GM18519 (cell line): ENCODE measurements at regions not wholly inside any gene's neighbourhood (a gene's known extent, or its start where the extent isn't known, plus 50 kb on each side); places are given as distances from the start of the nearest gene placed in this dataset.
"Not testable (repeated sequence)": the region's sequence is repeated elsewhere in the genome, so short reads cannot be mapped to it uniquely, and the experiment has no call there.

Experiments
- ATAC-seq: cut with Tn5 transposase; IDR thresholded peaks from one replicate; pipeline ENCODE4 v1.9.1; 2021; ENCODE audit warnings: mild to moderate bottlenecking, moderate library complexity; ENCODE audit not compliant: unreplicated experiment, low FRiP score

DNA sequence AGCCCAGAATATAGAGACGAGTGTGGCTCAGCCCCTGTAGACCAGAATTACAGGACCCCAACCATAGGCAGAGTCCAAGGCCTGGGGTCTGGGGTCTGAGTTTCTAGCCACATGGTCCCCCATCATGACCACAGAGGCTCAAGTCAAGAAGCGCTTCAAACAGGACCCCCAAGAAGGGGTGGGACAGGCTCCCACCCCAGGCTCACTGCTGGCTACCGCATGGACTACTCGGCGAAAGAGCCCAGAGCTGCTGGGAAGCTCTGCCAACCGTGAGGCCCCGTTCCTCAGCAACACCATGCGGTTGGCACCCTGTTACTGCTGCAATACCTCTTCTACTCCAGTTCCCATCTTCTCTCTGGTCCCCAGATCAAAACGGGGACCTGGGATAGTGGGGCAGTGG, 254.8 kb downstream of the TEX29 start:
- ATAC-seq = no peak

DNA sequence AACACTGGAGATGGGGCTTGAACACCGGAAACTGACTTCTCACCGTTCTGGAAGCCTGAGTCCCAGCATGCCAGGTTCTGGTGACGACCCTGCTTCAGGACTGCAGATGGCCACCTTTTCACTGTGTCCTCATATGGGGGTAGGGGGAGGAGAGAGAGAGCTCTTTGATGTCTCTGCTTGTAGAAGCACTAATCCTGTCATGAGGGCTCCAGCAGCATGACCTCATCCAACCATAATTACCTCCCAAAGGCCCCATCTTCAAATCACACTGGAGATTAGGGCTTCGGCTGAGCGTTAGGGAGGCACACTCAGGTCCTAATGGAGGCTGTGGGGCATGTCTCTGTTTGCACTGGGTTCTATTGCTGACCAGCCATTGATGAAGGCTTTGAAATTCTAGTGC, 255.3 kb downstream of the TEX29 start:
- ATAC-seq = no peak

DNA sequence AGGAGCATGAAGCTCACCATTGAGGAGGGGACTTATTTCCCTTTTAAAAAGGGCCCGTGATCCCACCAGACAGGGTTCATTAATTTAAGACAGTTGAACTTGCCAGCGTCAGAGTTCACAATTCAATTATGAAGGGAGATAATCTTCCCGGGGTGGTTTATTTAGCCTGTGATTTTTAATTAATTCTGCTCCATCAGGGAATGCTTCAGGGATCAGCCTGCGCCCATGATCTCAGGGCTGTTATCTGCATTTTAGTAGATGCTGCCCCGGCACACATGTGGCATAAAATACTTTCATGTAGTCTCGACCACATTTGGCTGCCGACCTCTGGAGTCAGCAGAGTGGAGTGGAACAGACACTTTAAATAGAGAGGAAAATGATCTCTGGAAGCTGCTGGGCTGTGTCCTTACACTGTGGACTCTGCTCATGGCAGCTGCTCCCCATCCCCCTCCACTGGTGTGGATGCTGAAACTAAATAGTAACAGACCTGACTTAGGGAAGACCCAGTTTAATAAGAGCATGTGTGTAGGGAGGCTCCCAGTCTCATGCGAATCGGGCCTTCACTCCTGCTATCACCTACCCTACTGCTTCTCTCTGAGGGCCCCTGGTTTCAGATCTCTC, 256.9 kb downstream of the TEX29 start:
- ATAC-seq = no peak

DNA sequence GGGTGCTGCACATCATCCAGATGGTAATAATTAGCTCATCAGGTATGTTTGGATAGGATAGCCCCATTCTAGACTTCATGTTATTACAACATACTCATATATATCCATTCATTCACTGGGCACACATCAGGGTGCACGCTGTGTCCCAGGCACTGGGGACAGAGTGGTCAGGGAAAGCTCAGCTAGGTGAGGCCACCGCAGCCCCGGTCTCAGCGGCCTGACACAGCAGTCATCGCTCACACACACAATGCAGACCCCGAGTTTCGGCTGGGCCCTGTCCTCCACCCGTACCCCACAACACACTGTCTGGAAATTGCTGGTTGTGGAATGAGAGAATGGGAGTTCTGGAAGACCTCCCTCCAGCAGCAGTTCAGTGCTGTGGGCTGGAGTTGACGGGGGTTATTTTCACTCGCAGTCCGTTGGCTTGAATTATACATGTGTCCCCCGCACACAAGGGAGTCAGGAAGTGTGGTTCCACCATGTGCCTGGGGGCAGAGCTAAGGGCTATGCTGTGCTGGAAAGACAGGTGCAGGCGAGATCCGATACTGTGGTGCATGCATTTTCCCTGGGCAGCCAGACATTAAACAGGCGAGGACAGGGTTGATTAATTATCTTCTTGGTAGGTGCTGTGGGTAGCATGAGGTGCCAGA, 257.6 kb downstream of the TEX29 start:
- ATAC-seq = no peak

DNA sequence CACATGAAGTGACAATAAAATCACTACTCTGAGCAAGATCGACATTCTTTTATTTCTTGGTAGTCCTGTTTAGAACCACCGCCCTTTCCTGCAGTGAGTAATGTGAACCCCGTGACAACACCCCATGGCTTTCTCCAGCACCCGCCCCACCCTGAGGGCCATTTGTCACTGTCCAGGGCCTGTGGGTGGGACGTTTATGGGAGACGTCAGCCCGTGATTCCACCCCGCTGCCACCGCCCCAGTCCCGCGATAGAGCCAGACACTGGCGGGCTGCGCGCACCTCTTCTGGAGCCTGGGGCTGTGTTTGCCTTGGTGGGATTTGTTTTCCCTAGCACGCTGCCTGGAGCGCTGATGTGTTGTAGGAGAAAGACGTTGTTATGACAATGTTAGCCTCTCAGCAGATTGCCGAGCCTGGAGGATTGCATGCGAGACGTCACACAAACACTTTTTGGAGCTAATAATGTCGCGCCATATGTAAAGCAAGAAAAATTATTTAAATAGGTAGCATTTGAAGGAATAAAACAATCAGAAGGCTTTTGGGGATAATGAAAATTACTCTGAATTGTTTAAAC, 263.7 kb downstream of the TEX29 start:
- no peak for ATAC-seq

DNA sequence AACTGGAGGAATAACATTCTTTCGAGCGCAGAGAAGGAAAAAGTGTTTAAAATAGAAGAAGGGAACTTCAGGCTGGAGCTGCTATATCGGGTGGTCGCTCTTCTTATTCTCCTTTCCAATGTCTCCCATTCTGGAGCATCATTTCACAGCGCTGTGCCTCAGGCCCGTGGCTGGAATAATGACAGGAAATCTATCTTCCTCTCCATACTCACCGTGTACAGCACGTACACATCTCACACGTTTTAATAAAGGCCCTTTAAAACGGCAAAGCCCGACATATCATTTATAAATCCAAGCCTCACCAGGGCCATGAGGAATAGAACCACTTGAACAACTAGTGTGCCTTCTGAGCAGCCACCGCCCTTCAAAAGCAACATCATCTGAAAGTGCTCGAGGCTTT, 264.4 kb downstream of the TEX29 start:
- no peak for ATAC-seq

DNA sequence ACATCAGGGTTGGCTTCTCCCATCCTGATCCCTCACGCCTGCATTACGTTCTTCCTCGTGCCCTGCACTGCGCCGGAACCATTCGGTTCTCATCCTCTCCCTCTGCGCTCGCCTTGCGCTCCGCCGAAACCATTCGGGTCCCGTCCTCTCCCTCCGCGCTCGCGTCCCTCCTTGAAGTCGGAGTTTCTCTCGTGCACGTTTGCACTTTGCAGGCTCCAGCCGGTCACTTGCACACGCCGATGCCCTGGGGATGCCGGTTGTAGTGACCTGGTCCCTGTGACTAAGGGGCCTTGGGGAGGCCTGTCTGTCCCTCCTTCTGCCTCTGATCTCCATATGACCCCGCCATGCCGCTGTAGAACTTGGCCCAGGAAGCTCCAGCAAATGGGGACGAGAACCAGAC, 265.8 kb downstream of the TEX29 start:
- no peak for ATAC-seq

DNA sequence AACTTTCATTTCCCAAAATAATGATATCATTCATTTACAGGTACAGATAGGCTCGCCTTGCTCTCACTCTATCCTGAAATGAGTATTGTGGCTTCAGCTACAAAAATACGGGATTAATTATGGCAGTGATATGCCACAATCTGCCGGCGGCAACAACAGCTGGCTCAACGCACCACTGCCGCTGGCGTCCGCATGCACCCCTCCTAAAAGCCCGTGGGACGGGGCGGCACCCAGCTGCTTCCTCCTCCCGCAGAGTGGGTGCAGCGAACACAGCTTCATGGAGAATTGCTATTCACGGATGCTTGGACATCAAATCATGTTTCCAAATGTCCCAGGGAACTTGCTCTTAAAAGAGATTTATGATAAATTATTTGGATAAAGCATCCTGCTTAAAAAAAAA, 266.8 kb downstream of the TEX29 start:
- no peak for ATAC-seq

DNA sequence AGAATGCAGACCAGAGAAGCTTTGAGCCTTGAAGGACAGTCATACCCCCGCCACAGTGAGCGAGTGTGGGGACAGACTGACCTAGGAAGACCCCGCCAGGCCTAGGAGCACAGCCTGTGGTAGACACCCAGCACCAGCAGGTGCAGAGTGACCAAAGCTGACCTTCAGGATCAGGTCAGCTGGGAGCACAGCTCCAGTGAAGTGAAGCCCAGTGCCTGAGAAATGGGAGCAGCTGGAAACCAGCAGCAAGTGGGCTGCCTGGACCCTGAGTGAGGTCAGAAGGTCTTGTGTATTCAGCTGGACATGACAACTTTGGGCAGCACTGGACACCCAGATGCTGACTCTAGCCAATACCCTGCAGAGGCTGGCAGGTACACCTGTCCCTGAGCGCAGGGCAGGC, 268.9 kb downstream of the TEX29 start:
- no peak for ATAC-seq

DNA sequence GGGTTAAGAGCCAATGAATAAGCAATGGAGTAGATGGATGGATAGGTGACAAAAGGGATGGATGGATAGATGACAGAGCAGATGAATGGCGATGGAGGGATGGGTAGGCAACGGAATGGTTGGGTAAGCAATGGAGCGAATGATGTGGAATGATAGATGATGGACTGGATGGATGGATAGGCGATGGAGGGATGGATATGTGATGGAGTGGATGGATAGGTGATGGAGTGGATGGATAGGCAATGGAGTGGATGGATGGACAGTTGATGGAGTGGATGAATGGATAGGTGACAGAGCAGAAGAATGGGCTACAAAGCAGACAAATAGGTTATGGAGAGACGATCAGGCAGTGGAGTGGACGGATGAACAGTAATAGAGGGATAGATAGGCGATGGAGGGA, 269.6 kb downstream of the TEX29 start:
- ATAC-seq = no peak

DNA sequence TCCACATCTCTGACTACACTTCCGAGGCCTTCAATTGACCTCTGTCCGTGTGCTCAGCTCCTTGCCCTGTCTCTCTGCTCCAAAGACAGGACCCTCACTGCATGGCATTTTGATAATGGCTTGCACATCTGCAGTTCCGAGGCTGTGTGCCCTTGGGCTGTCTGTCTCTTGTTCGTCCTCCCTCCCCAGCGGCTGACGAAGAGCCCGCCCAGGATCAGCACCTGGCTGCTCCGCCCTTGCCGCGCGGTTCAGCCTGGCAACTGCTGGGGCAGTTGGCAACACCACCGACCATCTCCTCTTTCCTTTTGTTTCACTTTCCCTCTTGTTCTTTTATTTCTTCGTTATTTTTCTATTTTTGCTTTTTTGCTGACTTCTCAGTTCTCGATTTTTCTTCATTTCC, 270.4 kb downstream of the TEX29 start:
- ATAC-seq = no peak

DNA sequence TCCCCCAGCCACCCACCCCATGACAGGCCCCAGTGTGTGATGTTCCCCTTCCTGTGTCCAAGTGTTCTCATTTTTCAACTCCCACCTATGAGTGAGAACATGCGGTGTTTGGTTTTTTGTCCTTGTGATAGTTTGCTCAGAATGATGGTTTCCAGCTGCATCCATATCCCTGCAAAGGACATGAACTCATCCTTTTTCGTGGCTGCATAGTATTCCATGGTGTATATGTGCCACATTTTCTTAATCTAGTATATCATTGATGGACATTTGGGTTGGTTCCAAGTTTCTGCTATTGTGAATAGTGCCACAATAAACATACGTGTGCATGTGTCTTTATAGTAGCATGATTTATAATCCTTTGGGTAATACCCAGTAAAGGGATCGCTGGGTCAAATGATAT, 273.0 kb downstream of the TEX29 start:
- not testable (repeated sequence) for ATAC-seq

DNA sequence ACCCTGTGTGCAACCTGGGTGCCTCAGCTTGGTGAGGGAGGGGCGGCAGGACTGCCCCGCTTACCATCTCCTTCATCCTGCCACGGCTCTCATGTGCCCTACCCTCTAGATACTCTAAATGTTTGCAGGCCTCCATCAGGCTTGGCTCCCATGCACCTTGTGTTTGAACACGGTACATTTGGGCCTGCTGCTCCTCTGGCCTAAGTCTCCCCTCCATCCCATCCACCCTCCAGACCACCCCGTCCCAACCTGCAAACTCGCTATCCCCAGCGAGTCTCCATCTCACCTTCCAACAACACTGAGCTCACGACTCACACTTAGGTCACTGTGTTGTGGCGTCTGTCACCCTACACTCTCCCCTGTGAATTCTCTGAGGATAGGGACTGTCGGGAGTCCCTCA, 274.2 kb downstream of the TEX29 start:
- no peak for ATAC-seq

DNA sequence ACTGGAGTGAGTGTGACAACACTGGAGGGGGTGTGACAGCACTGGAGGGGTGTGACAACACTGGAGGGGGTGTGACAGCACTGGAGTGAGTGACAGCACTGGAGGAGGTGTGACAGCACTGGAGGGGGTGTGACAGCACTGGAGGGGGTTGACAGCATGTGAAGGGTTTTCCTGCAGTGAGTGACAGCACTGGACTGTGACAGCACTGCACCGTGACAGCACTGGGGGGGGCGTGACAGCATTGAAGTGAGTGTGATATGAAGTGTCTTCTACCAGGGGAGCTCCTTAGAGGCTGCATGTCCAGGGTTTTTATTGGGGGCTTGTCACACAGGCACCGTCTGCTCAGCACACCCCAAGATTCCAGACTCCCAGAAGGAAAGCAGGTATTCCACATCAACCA, 274.8 kb downstream of the TEX29 start:
- no peak for ATAC-seq

DNA sequence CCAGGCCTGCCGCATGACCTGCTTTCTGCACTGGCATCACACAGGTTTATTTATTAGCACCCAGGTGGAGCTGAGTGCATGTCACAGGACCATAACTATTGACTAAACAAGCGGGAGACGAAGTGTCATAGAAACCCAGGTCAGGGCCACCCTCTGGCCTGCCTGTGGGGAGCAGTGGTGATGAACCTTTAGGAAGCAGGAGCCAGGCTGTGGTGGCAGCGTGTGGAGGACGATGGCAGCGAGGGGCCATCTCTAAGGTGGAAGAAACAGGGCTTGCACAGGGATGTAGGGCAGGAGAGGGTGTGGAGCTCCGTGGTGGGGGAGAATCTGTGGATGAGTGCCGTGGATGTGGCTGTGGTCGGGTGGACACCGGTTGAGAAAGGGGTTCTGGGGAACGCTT, 275.3 kb downstream of the TEX29 start:
- no peak for ATAC-seq

DNA sequence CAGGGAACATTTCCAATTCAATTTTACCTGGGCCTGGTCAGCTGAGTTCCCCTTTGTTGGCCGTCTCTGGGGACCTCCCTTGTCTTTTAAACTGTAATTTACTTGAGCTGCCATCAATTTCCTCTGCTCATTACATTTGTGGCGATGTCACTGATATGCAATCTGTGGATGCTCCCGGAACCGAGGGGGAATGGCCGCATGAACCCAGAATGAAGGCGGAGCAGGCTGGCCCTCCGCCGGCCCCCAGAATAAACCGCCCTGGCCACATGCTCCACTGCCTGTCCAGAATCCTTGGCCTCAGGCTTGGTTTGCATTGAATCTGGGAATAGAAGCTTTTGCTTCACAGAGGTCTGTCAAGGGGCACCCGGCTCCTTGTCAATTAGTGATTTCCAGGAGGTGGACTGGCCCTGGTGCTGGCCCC, 276.8 kb downstream of the TEX29 start:
- no peak for ATAC-seq

DNA sequence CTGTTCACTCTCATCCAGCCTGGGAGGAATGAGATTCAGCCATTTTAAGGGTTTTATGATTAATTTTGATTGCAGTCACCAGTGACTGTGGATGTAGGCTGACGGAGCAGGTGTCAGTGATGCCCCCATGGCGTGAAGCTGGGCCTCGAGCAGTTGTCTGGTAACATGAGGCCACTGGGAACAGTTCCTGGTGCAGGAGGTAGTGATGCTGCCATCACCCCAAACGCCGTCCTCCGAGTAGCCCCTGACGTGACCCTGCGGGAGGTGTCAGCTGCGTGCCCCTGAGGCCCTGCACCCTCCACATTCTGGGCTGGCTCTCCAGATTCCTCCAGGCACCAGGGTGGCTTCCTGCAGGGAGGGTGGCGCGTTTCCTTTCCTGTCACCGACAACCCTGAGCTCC, 277.2 kb downstream of the TEX29 start:
- ATAC-seq = no peak

DNA sequence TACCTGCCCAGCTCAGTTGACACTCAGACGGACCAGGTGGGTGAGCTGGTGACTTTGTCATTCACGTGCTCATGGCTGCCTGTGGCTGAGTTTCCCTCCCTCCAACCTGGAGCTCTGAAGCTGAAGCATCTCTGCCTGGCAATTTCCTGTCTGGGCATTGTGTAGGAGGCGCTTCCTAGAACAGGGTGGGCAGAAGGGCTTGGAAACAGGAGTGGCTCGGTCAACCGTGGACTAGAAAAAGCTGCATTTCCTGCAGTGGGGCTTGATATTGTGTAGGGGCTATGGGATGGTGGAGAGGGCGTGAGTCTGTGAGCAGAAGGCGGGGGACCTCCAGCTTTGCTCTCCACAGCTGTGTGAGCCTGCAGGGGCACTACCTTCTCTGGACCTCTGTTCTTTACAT, 278.3 kb downstream of the TEX29 start:
- ATAC-seq = no peak

DNA sequence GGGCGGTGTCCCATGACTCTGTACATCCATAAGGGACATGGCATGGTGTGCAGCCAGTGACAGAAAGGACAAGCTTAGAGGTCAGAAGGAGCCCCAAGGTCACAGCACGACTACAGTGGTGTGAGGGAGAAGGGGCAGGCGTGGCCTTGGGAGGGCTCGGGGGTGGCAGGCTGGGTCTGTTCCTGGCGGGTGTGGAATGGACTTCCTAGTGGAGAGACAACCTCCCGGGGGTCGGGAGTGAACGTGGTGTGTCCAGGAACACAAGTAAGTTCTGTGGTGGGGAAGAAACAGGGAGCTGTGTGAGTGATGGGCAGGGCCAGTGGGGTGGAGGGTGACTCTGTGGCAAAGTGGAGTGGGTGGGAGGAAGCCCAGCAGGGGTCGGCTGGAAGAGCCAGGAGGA, 279.3 kb downstream of the TEX29 start:
- no peak for ATAC-seq

DNA sequence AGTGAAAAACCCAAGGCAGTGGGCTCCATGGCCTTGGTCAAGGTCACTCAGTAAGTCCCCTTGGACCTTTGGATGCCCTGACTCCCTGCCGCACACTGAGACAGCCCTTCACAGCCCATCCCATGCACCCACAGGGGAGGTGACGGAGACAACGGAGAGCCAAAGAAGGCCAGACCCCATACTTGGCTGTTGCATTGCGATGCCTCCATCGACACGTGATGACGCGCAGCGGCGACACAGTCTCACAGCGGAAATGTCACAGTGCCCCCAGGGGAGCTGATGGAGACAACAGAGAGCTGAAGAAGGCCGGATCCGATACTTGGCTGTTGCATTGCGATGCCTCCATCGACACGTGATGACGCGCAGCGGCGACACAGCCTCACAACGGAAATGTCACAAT, 282.4 kb downstream of the TEX29 start:
- no peak for ATAC-seq

DNA sequence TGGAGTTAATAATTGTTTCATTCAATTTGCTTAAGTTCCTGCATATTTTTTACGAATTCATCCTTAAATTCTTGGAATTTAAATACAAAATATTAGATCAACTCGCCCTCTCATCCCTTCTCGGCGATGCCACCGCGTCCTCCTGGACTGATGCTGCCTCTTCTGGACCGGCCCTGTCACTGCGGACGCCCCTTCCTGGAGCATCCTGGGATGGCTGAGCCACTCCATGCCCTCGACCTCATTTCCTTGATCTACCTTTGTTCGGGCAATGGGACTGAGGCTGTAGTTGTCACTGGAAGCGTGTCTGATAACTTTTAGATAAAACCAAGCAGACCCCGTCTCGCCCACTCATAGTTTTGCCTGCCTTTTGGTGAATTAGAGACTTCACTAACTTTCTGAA, 283.7 kb downstream of the TEX29 start:
- ATAC-seq = no peak

DNA sequence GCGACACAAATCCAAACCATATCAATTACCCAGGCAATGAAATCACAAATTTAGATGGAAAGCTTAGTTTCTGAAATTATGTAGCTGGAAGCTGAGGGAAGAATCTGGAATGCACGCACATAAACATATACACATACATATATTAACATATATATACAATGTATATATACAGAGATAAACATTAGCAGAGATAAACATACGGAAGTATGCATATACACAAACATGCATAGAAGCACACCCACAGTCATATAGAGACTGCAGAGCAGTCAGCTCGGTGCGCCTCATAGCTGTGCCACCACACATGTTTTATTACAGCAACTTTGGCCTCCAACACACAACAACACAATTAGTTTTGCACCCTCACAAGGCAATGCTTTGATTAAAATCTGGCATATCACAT, 288.1 kb downstream of the TEX29 start:
- ATAC-seq = no peak
